ENCODE measurements at regions not wholly inside any gene's neighbourhood (a gene's known extent, or its start where the extent isn't known, plus 50 kb on each side); places are given as distances from the start of the nearest gene placed in this dataset.
A peak's percentile ranks its signal among the peaks of the same experiment; 100 is the strongest.

DNA sequence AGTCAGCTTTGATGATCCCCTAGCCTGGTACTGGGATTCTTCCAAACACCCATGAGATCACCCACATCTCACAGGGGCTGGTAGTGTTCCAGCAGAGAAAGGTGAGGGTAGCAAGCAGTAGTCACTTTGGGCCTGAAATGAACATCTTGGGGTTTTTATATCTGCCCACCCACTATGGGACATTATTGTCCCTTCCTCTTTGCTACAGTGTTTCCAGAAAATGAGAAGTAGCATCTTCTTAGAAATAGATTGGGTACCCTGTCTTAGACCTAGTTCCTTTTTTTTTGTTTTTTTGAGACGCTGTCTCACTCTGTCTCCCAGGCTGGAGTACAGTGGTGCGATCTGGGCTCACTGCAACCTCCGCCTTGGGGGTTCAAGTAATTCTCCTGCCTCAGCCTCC lies 249.2 kb upstream of the ANKRD55 start:
- DNase-seq (ENCODE audit: low spot score): no peak
- Histone ChIP-seq H3K4me1 (ENCODE audit: insufficient read depth, low read length, poor library complexity, severe bottlenecking) (peaks cover 6% of the 10 kb centered on the region), H3K27ac (ENCODE audit: low read depth, low read length, poor library complexity, severe bottlenecking) (no peak overlapping the region), H3K36me3 (ENCODE audit: insufficient read depth, low read length, poor library complexity, severe bottlenecking) (no peaks in the 10 kb centered on the region), H3K27me3 (replicated peaks; ENCODE audit: insufficient read depth, low read depth, low read length, poor library complexity) (no peaks in the 10 kb centered on the region), H3K9me3 (ENCODE audit: low read depth, low read length, poor library complexity, severe bottlenecking) (no peaks in the 10 kb centered on the region), H3K4me3 (ENCODE audit: low read depth, low read length, poor library complexity, severe bottlenecking) (no peak overlapping the region)
- TF ChIP-seq, protein P1, sequence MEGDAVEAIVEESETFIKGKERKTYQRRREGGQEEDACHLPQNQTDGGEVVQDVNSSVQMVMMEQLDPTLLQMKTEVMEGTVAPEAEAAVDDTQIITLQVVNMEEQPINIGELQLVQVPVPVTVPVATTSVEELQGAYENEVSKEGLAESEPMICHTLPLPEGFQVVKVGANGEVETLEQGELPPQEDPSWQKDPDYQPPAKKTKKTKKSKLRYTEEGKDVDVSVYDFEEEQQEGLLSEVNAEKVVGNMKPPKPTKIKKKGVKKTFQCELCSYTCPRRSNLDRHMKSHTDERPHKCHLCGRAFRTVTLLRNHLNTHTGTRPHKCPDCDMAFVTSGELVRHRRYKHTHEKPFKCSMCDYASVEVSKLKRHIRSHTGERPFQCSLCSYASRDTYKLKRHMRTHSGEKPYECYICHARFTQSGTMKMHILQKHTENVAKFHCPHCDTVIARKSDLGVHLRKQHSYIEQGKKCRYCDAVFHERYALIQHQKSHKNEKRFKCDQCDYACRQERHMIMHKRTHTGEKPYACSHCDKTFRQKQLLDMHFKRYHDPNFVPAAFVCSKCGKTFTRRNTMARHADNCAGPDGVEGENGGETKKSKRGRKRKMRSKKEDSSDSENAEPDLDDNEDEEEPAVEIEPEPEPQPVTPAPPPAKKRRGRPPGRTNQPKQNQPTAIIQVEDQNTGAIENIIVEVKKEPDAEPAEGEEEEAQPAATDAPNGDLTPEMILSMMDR (conservative IDR thresholded peaks at IDR 0.05; ENCODE audit: low read depth, low read length): no peak
- no peak for TF ChIP-seq EZH2 (IDR thresholded peaks at IDR 0.05; ENCODE audit: borderline replicate concordance, low read depth, low read length, poor library complexity, severe bottlenecking)
- ChIA-PET CTCF (no interaction called here), POLR2A (ENCODE audit: low non-redundant PET) (no interaction called here)
- intact Hi-C loops (cut with micrococcal nuclease; ENCODE audit: unreplicated experiment): no loop called here
- BruUV-seq (replicated peaks): no TSS peak

DNA sequence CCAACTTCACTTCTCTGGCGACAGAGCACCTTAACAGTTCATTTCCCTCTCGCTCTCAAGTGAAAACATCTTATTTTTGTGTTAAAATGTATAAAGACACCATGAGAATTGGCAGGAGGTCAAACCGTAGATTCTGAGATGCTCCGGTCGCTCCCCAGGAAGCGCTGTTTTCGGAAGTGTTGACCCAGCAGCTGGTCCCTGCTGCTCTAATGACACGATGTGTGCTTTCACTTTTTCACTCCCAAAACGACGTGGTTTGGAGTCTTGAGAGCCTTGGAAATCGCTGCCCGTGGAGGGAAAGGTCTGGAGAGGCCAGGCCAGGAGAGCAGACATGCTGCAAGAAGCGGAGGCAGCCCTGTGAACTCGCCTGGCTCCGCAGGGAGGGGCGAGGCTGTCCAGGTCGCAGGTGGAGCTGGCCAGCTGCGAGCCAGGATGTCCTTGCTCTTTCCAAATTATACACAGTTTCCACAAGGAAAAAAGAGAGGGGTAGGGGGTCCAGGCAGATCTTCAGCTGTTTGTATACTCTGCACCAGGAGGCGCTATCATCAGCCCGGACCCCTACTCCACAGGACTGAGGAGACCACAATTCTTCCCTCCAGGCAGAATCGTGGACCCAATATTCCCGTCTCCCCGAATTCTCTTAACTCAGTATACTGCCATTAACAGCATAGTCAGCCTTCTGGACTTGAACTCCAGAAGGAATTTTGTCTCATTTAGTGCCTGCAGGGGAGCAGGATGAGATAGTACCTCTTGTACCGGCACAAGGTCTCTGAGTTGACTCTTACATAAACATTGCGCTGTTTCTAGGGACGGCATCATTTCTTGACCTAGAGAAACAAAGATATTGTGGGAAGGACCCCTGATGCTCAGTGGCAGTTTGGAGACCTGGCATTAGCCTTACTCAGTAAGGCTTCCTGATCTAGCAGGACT lies 248.6 kb upstream of the ANKRD55 start:
- Histone ChIP-seq H3K36me3 (ENCODE audit: insufficient read depth, low read length, poor library complexity, severe bottlenecking) (no peaks in the 10 kb centered on the region), H3K9me3 (ENCODE audit: low read depth, low read length, poor library complexity, severe bottlenecking) (no peaks in the 10 kb centered on the region), H3K27ac (ENCODE audit: low read depth, low read length, poor library complexity, severe bottlenecking) (no peak overlapping the region), H3K4me3 (ENCODE audit: low read depth, low read length, poor library complexity, severe bottlenecking) (peak overlapping the region; percentile 51), H3K27me3 (replicated peaks; ENCODE audit: insufficient read depth, low read depth, low read length, poor library complexity) (no peaks in the 10 kb centered on the region), H3K4me1 (ENCODE audit: insufficient read depth, low read length, poor library complexity, severe bottlenecking) (peaks cover 6% of the 10 kb centered on the region)
- no TSS peak for BruUV-seq (replicated peaks)
- intact Hi-C loops (cut with micrococcal nuclease; ENCODE audit: unreplicated experiment): no loop called here
- ChIA-PET CTCF (no interaction called here), POLR2A (ENCODE audit: low non-redundant PET) (no interaction called here)
- TF ChIP-seq, protein P1 (conservative IDR thresholded peaks at IDR 0.05; ENCODE audit: low read depth, low read length): peak; percentile 40
- no peak for TF ChIP-seq EZH2 (IDR thresholded peaks at IDR 0.05; ENCODE audit: borderline replicate concordance, low read depth, low read length, poor library complexity, severe bottlenecking)
- DNase-seq (ENCODE audit: low spot score): no peak

DNA sequence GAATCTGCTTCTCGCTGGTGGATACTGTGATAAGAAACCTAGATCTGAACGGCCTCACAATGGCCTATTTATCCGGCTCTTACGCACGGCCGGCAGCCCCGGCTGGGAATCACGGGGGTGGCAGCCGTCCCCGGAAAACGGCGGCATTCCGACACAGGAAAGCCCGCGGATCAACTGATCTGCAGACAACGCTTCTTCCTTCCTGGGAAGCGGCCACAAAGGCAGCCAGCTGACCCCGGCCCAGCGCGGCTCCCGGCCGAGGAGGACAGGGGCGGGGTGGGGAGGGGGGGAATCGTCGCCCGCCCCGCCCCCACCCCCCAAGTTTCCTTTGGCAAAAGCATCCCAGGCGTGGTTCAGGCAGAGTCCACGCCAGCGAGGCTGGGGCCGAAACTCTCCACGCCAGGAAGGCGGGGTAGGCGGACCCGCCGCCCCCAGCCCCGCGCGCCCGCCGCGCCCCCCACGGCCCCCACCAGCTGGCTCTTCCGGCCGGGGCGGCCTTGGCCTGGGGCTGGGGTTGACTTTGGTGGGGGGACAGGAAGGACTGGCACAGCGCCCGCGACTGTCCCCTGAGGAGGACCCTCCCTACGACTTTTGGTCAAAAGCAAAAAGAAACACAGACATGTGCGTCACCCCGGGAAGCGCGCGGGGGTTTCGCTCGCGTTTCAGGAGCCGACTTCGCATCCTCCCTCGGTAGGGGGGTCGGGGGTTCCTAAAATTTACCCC lies 247.7 kb upstream of the ANKRD55 start:
- TF ChIP-seq EZH2 (IDR thresholded peaks at IDR 0.05; ENCODE audit: borderline replicate concordance, low read depth, low read length, poor library complexity, severe bottlenecking): no peak
- TF ChIP-seq, protein P1 (conservative IDR thresholded peaks at IDR 0.05; ENCODE audit: low read depth, low read length): no peak
- Histone ChIP-seq H3K4me3 (ENCODE audit: low read depth, low read length, poor library complexity, severe bottlenecking) (peak overlapping the region; percentile 51), H3K27me3 (replicated peaks; ENCODE audit: insufficient read depth, low read depth, low read length, poor library complexity) (no peaks in the 10 kb centered on the region), H3K9me3 (ENCODE audit: low read depth, low read length, poor library complexity, severe bottlenecking) (no peaks in the 10 kb centered on the region), H3K27ac (ENCODE audit: low read depth, low read length, poor library complexity, severe bottlenecking) (no peak overlapping the region), H3K36me3 (ENCODE audit: insufficient read depth, low read length, poor library complexity, severe bottlenecking) (no peaks in the 10 kb centered on the region), H3K4me1 (ENCODE audit: insufficient read depth, low read length, poor library complexity, severe bottlenecking) (peaks cover 6% of the 10 kb centered on the region)
- ChIA-PET CTCF (no interaction called here), POLR2A (ENCODE audit: low non-redundant PET) (no interaction called here)
- intact Hi-C loops (cut with micrococcal nuclease; ENCODE audit: unreplicated experiment): no loop called here
- peak; percentile 33 for DNase-seq (ENCODE audit: low spot score)
- BruUV-seq (replicated peaks): no TSS peak
